Adrenal gland (tissue), 5 donors: ENCODE measurements at regions not wholly inside any gene's neighbourhood (a gene's known extent, or its start where the extent isn't known, plus 50 kb on each side); places are given as distances from the start of the nearest gene placed in this dataset.

ENCODE experiments used
- POLR2A ChIP-seq, 2 donors: fragments of 450-650 bp; IDR thresholded peaks; one replicate each; pipeline ENCODE4 v1.6.1; 2017; ENCODE audit warnings: antibody characterized with exemption in 2 of 2, mild to moderate bottlenecking in 2 of 2, moderate library complexity in 1 of 2
- TF ChIP-seq, protein P1 (sequence below), 6 experiments: fragments of 450-650 bp in 4 of 6; fragments of 200-600 bp in 2 of 6; sonication (generic) in 1 of 6; IDR thresholded peaks; 1 replicate in 5 of 6; 2 replicates in 1 of 6; pipeline versions ENCODE4 v1.5.1 to v1.8.0; 2016 to 2021; ENCODE audit warnings: antibody characterized with exemption in 6 of 6, mild to moderate bottlenecking in 2 of 6, moderate library complexity in 1 of 6
- donor health status: DM: no; HTN: no; CAD: no.

DNA sequence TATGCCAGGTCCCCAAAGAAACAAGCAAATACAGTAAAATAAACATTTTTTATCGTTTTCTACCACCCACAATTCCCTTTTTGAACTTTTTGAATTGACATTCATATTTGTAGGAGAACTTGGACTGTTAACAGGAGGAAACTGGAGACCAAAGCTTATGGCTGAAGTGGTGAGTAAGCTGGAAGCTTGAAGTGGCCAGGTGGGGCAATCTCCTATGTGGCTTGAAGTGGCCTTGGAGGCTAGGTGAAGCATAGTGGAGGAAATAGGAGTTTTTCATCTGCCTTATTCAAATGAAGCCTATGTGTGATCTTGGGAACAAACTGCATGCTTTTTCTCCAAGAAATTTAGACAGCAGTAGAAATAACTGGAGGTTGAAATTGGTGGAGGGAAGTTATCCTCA is 962.9 kb upstream of the FANCL start:
- TF ChIP-seq, protein P1, sequence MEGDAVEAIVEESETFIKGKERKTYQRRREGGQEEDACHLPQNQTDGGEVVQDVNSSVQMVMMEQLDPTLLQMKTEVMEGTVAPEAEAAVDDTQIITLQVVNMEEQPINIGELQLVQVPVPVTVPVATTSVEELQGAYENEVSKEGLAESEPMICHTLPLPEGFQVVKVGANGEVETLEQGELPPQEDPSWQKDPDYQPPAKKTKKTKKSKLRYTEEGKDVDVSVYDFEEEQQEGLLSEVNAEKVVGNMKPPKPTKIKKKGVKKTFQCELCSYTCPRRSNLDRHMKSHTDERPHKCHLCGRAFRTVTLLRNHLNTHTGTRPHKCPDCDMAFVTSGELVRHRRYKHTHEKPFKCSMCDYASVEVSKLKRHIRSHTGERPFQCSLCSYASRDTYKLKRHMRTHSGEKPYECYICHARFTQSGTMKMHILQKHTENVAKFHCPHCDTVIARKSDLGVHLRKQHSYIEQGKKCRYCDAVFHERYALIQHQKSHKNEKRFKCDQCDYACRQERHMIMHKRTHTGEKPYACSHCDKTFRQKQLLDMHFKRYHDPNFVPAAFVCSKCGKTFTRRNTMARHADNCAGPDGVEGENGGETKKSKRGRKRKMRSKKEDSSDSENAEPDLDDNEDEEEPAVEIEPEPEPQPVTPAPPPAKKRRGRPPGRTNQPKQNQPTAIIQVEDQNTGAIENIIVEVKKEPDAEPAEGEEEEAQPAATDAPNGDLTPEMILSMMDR (IDR thresholded peaks at IDR 0.05) = no peak
- TF ChIP-seq POLR2A (IDR thresholded peaks at IDR 0.05) = no peak
